Keratinocyte (primary cell): ENCODE measurements at regions not wholly inside any gene's neighbourhood (a gene's known extent, or its start where the extent isn't known, plus 50 kb on each side); places are given as distances from the start of the nearest gene placed in this dataset.

Experiments
- DNase-seq: peaks from one replicate; pipeline ENCODE4 v3.0.0-alpha.2; 2011; ENCODE audit warnings: low read depth, missing footprints, low spot score
- FAIRE-seq: peaks from 2 replicates; lab custom pipeline; 2011; peaks lifted over from hg19 to GRCh38; lab: Jason Lieb, UNC
- H2AFZ ChIP-seq: 2 replicates; pipeline ENCODE4 v1.6.0; 2012; ENCODE audit warnings: low read length, control low read depth, inconsistent platforms; ENCODE audit not compliant: control insufficient read depth
- H3K27ac ChIP-seq: 2 replicates; pipeline ENCODE4 v1.5.1; 2011; ENCODE audit warnings: low read length; ENCODE audit not compliant: control insufficient read depth, insufficient read depth
- H3K27me3 ChIP-seq: 3 replicates; pipeline ENCODE4 v1.6.0; 2011; ENCODE audit warnings: low read length; ENCODE audit not compliant: control insufficient read depth, insufficient read depth; ENCODE audit errors: extremely low read depth
- H3K36me3 ChIP-seq, 2 experiments: 2 replicates in 1 of 2; 3 replicates in 1 of 2; pipeline ENCODE4 v1.5.1; 2011; ENCODE audit warnings: low read length in 2 of 2, mild to moderate bottlenecking in 1 of 2; ENCODE audit not compliant: control insufficient read depth in 2 of 2, insufficient read depth in 2 of 2; ENCODE audit errors: extremely low read depth in 1 of 2
- H3K4me1 ChIP-seq: 3 replicates; pipeline ENCODE4 v1.5.1; 2011; ENCODE audit warnings: low read length; ENCODE audit not compliant: control insufficient read depth, insufficient read depth; ENCODE audit errors: extremely low read depth
- H3K4me2 ChIP-seq: 3 replicates; pipeline ENCODE4 v1.6.0; 2011; ENCODE audit warnings: low read depth, low read length; ENCODE audit not compliant: control insufficient read depth, insufficient read depth; ENCODE audit errors: extremely low read depth
- H3K4me3 ChIP-seq, 3 experiments: fragments of 200-600 bp in 1 of 3; sonication (generic) in 1 of 3; 2 replicates in 2 of 3; 3 replicates in 1 of 3; pipeline ENCODE4 v1.5.1; 2011 to 2016; ENCODE audit warnings: low read length in 3 of 3, mild to moderate bottlenecking in 3 of 3, control low read depth in 2 of 3, inconsistent platforms in 1 of 3, low read depth in 1 of 3, mixed read lengths in 1 of 3, mixed run types in 1 of 3, moderate library complexity in 1 of 3; ENCODE audit not compliant: control insufficient read depth in 2 of 3, insufficient read depth in 2 of 3; ENCODE audit errors: extremely low read depth in 1 of 3
- H3K79me2 ChIP-seq: 2 replicates; pipeline ENCODE4 v1.6.0; 2012; ENCODE audit warnings: low read length; ENCODE audit not compliant: control insufficient read depth, insufficient read depth
- H3K9ac ChIP-seq: 3 replicates; pipeline ENCODE4 v1.6.0; 2011; ENCODE audit warnings: low read length; ENCODE audit not compliant: control insufficient read depth, insufficient read depth; ENCODE audit errors: extremely low read depth
- H3K9me1 ChIP-seq: 3 replicates; pipeline ENCODE4 v1.6.0; 2011; ENCODE audit warnings: low read length; ENCODE audit not compliant: control insufficient read depth, insufficient read depth; ENCODE audit errors: extremely low read depth
- H3K9me3 ChIP-seq: 2 replicates; pipeline ENCODE4 v1.5.1; 2012; ENCODE audit warnings: low read depth, low read length; ENCODE audit not compliant: control insufficient read depth
- H4K20me1 ChIP-seq: 3 replicates; pipeline ENCODE4 v1.6.0; 2011; ENCODE audit warnings: low read length; ENCODE audit not compliant: control insufficient read depth, insufficient read depth; ENCODE audit errors: extremely low read depth
- CTCF ChIP-seq, 3 experiments: IDR thresholded peaks in 1 of 3; conservative IDR thresholded peaks in 1 of 3; optimal IDR thresholded peaks in 1 of 3; 2 replicates in 2 of 3; 3 replicates in 1 of 3; pipeline versions ENCODE3 to v1.5.1; 2011; ENCODE audit warnings: low read length in 3 of 3, mild to moderate bottlenecking in 3 of 3, moderate library complexity in 2 of 3, control low read depth in 1 of 3, inconsistent platforms in 1 of 3; ENCODE audit not compliant: insufficient read depth in 2 of 3; ENCODE audit errors: extremely low read depth in 1 of 3
- EZH2 ChIP-seq: IDR thresholded peaks from one replicate; pipeline ENCODE4 v1.6.1; 2012; ENCODE audit warnings: inconsistent platforms, mild to moderate bottlenecking, low read length, moderate library complexity
- dilution Hi-C: fragments of 300-500 bp; cut with MboI; formaldehyde crosslinking; loops from one replicate; pipeline ENCODE4 v1.7.0; 2020; ENCODE audit warnings: low sequenced_read_pairs; ENCODE audit not compliant: extremely low pct_ligation_motif_present

DNA sequence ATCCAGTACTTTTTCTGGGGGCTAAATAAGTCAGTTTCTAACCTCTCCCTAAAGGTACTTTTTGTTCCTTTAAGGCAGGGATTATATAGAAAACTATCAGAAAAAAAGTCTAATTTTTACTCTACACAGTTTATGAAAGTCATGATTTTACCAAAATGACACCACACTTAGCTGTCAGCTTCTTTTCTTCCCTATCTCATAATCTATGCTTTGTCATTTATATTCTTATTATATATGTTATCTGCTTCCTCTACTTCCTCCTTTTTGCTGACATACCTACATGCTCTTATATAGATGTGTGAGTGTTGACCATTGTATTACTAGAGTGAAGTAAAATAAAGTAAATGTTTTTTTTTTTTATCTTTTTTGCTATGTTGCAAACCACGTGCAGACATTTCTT lies 203.9 kb upstream of the CHRM2 start:
- H3K79me2 ChIP-seq: no peaks in the 10 kb centered on the region
- H3K36me3 ChIP-seq: no peaks in the 10 kb centered on the region

GRCh38 chr7:136657482-136657921 lies 210.9 kb upstream of the CHRM2 start:
- no peak for TF ChIP-seq EZH2
- TF ChIP-seq CTCF (optimal IDR thresholded peaks at IDR 0.05 in 1 of 3, IDR thresholded peaks at IDR 0.05 in 1 of 3, conservative IDR thresholded peaks at IDR 0.05 in 1 of 3; ENCODE audit: extremely low read depth in 1 of 3, insufficient read depth in 2 of 3, low read length in 3 of 3): no peak
- no peak for FAIRE-seq

More for the DNA sequence above, 203.9 kb upstream of the CHRM2 start:
- H2AFZ ChIP-seq: no peak overlapping the region
- TF ChIP-seq EZH2 (no peak), CTCF (optimal IDR thresholded peaks at IDR 0.05 in 1 of 3, IDR thresholded peaks at IDR 0.05 in 1 of 3, conservative IDR thresholded peaks at IDR 0.05 in 1 of 3; ENCODE audit: extremely low read depth in 1 of 3, insufficient read depth in 2 of 3, low read length in 3 of 3) (no peak)
- H4K20me1 ChIP-seq: no peaks in the 10 kb centered on the region
- no peaks in the 10 kb centered on the region for H3K9me3 ChIP-seq
- no peak overlapping the region for H3K27ac ChIP-seq
- no peak overlapping the region for H3K9ac ChIP-seq
- H3K4me1 ChIP-seq: no peaks in the 10 kb centered on the region
- FAIRE-seq: no peak
- DNase-seq: no peak
- H3K4me2 ChIP-seq: no peak overlapping the region
- no peaks in the 10 kb centered on the region for H3K27me3 ChIP-seq
- dilution Hi-C loops: no loop called here
- no peak overlapping the region for H3K4me3 ChIP-seq
- no peaks in the 10 kb centered on the region for H3K9me1 ChIP-seq

More at GRCh38 chr7:136657482-136657921, 210.9 kb upstream of the CHRM2 start:
- DNase-seq: no peak
- H3K9ac ChIP-seq: no peak overlapping the region
- no peaks in the 10 kb centered on the region for H3K9me1 ChIP-seq
- no peak overlapping the region for H3K27ac ChIP-seq
- H3K27me3 ChIP-seq: no peaks in the 10 kb centered on the region
- dilution Hi-C loops: no loop called here
- H3K36me3 ChIP-seq: no peaks in the 10 kb centered on the region
- no peaks in the 10 kb centered on the region for H4K20me1 ChIP-seq
- H3K9me3 ChIP-seq: no peaks in the 10 kb centered on the region
- no peak overlapping the region for H2AFZ ChIP-seq
- H3K4me2 ChIP-seq: no peak overlapping the region
- no peaks in the 10 kb centered on the region for H3K79me2 ChIP-seq
- H3K4me3 ChIP-seq: no peak overlapping the region
- H3K4me1 ChIP-seq: no peaks in the 10 kb centered on the region
